Keratinocyte (primary cell): ENCODE measurements at regions not wholly inside any gene's neighbourhood (a gene's known extent, or its start where the extent isn't known, plus 50 kb on each side); places are given as distances from the start of the nearest gene placed in this dataset.

Source experiments
- DNase-seq: peaks from one replicate; pipeline ENCODE4 v3.0.0-alpha.2; 2011; ENCODE audit warnings: low read depth, missing footprints, low spot score
- FAIRE-seq: peaks from 2 replicates; lab custom pipeline; 2011; peaks lifted over from hg19 to GRCh38; lab: Jason Lieb, UNC
- H2AFZ ChIP-seq: 2 replicates; pipeline ENCODE4 v1.6.0; 2012; ENCODE audit warnings: low read length, control low read depth, inconsistent platforms; ENCODE audit not compliant: control insufficient read depth
- H3K27ac ChIP-seq: 2 replicates; pipeline ENCODE4 v1.5.1; 2011; ENCODE audit warnings: low read length; ENCODE audit not compliant: control insufficient read depth, insufficient read depth
- H3K27me3 ChIP-seq: 3 replicates; pipeline ENCODE4 v1.6.0; 2011; ENCODE audit warnings: low read length; ENCODE audit not compliant: control insufficient read depth, insufficient read depth; ENCODE audit errors: extremely low read depth
- H3K36me3 ChIP-seq, 2 experiments: 2 replicates in 1 of 2; 3 replicates in 1 of 2; pipeline ENCODE4 v1.5.1; 2011; ENCODE audit warnings: low read length in 2 of 2, mild to moderate bottlenecking in 1 of 2; ENCODE audit not compliant: control insufficient read depth in 2 of 2, insufficient read depth in 2 of 2; ENCODE audit errors: extremely low read depth in 1 of 2
- H3K4me1 ChIP-seq: 3 replicates; pipeline ENCODE4 v1.5.1; 2011; ENCODE audit warnings: low read length; ENCODE audit not compliant: control insufficient read depth, insufficient read depth; ENCODE audit errors: extremely low read depth
- H3K4me2 ChIP-seq: 3 replicates; pipeline ENCODE4 v1.6.0; 2011; ENCODE audit warnings: low read depth, low read length; ENCODE audit not compliant: control insufficient read depth, insufficient read depth; ENCODE audit errors: extremely low read depth
- H3K4me3 ChIP-seq, 3 experiments: fragments of 200-600 bp in 1 of 3; sonication (generic) in 1 of 3; 2 replicates in 2 of 3; 3 replicates in 1 of 3; pipeline ENCODE4 v1.5.1; 2011 to 2016; ENCODE audit warnings: low read length in 3 of 3, mild to moderate bottlenecking in 3 of 3, control low read depth in 2 of 3, inconsistent platforms in 1 of 3, low read depth in 1 of 3, mixed read lengths in 1 of 3, mixed run types in 1 of 3, moderate library complexity in 1 of 3; ENCODE audit not compliant: control insufficient read depth in 2 of 3, insufficient read depth in 2 of 3; ENCODE audit errors: extremely low read depth in 1 of 3
- H3K79me2 ChIP-seq: 2 replicates; pipeline ENCODE4 v1.6.0; 2012; ENCODE audit warnings: low read length; ENCODE audit not compliant: control insufficient read depth, insufficient read depth
- H3K9ac ChIP-seq: 3 replicates; pipeline ENCODE4 v1.6.0; 2011; ENCODE audit warnings: low read length; ENCODE audit not compliant: control insufficient read depth, insufficient read depth; ENCODE audit errors: extremely low read depth
- H3K9me1 ChIP-seq: 3 replicates; pipeline ENCODE4 v1.6.0; 2011; ENCODE audit warnings: low read length; ENCODE audit not compliant: control insufficient read depth, insufficient read depth; ENCODE audit errors: extremely low read depth
- H3K9me3 ChIP-seq: 2 replicates; pipeline ENCODE4 v1.5.1; 2012; ENCODE audit warnings: low read depth, low read length; ENCODE audit not compliant: control insufficient read depth
- H4K20me1 ChIP-seq: 3 replicates; pipeline ENCODE4 v1.6.0; 2011; ENCODE audit warnings: low read length; ENCODE audit not compliant: control insufficient read depth, insufficient read depth; ENCODE audit errors: extremely low read depth
- CTCF ChIP-seq, 3 experiments: IDR thresholded peaks in 1 of 3; conservative IDR thresholded peaks in 1 of 3; optimal IDR thresholded peaks in 1 of 3; 2 replicates in 2 of 3; 3 replicates in 1 of 3; pipeline versions ENCODE3 to v1.5.1; 2011; ENCODE audit warnings: low read length in 3 of 3, mild to moderate bottlenecking in 3 of 3, moderate library complexity in 2 of 3, control low read depth in 1 of 3, inconsistent platforms in 1 of 3; ENCODE audit not compliant: insufficient read depth in 2 of 3; ENCODE audit errors: extremely low read depth in 1 of 3
- EZH2 ChIP-seq: IDR thresholded peaks from one replicate; pipeline ENCODE4 v1.6.1; 2012; ENCODE audit warnings: inconsistent platforms, mild to moderate bottlenecking, low read length, moderate library complexity
- dilution Hi-C: fragments of 300-500 bp; cut with MboI; formaldehyde crosslinking; loops from one replicate; pipeline ENCODE4 v1.7.0; 2020; ENCODE audit warnings: low sequenced_read_pairs; ENCODE audit not compliant: extremely low pct_ligation_motif_present

DNA sequence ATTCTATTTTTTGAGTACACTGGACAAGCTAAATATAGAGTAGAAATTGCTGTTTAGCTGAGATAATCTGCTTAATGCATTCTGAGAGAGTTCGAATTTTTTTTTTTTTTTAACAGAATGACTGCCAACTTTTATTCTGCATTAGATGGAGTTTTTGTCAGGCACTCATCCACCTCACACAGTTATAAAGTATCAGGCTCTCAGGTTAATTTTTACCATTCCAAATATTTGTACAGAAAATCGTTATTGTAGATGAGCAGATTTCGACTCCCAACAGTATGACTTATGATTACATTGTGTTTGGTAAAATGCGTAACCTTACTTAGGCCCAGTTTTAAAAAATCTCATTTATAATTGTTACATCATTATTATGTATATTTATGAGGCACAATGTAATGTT is 1731.0 kb downstream of the GRIK2 start:
- Histone ChIP-seq H3K27me3 (no peaks in the 10 kb centered on the region), H3K4me2 (no peak overlapping the region), H3K4me3 (no peak overlapping the region), H3K9me1 (no peaks in the 10 kb centered on the region), H3K4me1 (no peaks in the 10 kb centered on the region), H2AFZ (no peak overlapping the region), H4K20me1 (no peaks in the 10 kb centered on the region), H3K9ac (no peak overlapping the region), H3K36me3 (no peaks in the 10 kb centered on the region), H3K9me3 (no peaks in the 10 kb centered on the region), H3K27ac (no peak overlapping the region), H3K79me2 (no peaks in the 10 kb centered on the region)
- DNase-seq (no peak), FAIRE-seq (no peak)
- TF ChIP-seq EZH2 (no peak), CTCF (optimal IDR thresholded peaks at IDR 0.05 in 1 of 3, IDR thresholded peaks at IDR 0.05 in 1 of 3, conservative IDR thresholded peaks at IDR 0.05 in 1 of 3; ENCODE audit: extremely low read depth in 1 of 3, insufficient read depth in 2 of 3, low read length in 3 of 3) (no peak)
- dilution Hi-C loops, result no loop called here

GRCh38 chr6:103122766-103123601 is 1729.5 kb downstream of the GRIK2 start:
- DNase-seq (no peak), FAIRE-seq (no peak)
- H3K4me3 ChIP-seq, result no peak overlapping the region
- dilution Hi-C loops, result no loop called here
- H4K20me1 ChIP-seq, result no peaks in the 10 kb centered on the region
- no peaks in the 10 kb centered on the region for H3K36me3 ChIP-seq
- no peaks in the 10 kb centered on the region for H3K9me3 ChIP-seq
- no peak overlapping the region for H3K27ac ChIP-seq
- no peaks in the 10 kb centered on the region for H3K9me1 ChIP-seq
- H2AFZ ChIP-seq, result peak overlapping the region; percentile 41
- no peaks in the 10 kb centered on the region for H3K4me1 ChIP-seq
- H3K79me2 ChIP-seq, result no peaks in the 10 kb centered on the region
- peak; percentile 45 to 78 (median 64) for TF ChIP-seq CTCF (optimal IDR thresholded peaks at IDR 0.05 in 1 of 3, IDR thresholded peaks at IDR 0.05 in 1 of 3, conservative IDR thresholded peaks at IDR 0.05 in 1 of 3; ENCODE audit: extremely low read depth in 1 of 3, insufficient read depth in 2 of 3, low read length in 3 of 3)
- TF ChIP-seq EZH2, result no peak
- no peak overlapping the region for H3K4me2 ChIP-seq
- no peaks in the 10 kb centered on the region for H3K27me3 ChIP-seq
- H3K9ac ChIP-seq, result no peak overlapping the region
